GM03348 (cell line): ENCODE measurements at regions not wholly inside any gene's neighbourhood (a gene's known extent, or its start where the extent isn't known, plus 50 kb on each side); places are given as distances from the start of the nearest gene placed in this dataset.
"Not testable (repeated sequence)": the region's sequence is repeated elsewhere in the genome, so short reads cannot be mapped to it uniquely, and the experiment has no call there.

Experiments used
- DNase-seq: peaks from one replicate; pipeline ENCODE4 v3.0.0; 2012; ENCODE audit warnings: low spot score

DNA sequence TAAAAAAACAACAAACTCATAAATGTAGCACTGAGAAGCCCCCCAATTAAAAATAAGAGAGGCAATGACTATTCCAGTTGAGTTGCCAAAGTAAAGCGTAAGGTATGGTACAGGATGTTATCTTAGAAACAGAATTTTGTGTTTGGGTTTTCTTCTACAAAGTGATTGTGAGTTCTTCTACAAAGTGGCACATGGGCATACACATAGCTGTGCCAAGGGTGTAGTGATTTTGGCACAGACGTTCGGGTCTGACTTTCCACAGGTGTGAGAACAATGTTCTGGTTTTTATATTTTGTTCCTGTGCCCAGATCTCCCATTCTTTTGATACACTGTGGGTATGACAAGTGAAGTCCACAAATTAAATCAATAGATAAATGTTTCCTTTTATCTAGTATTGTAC, 190.1 kb upstream of the CSNK1A1L start:
- no peak for DNase-seq

DNA sequence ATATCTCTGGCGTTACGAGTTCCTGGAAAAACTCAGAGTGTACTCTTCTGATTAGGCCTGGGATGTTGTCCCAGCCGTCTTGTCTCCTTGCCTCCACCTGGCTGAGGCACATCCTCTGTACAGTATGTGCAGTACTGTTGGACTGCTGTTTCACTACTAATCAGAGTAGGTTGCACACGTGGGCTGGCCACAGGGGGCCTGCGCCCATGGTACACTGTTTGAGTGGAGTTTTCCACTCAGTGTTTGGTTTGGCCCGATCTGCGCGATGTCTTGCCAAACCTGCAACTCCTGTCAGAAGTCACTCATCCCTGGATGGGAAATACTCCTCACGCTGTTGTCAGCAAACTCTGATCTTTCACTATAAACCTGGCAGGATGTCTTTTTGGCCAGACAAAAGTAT, 189.6 kb upstream of the CSNK1A1L start:
- no peak for DNase-seq

DNA sequence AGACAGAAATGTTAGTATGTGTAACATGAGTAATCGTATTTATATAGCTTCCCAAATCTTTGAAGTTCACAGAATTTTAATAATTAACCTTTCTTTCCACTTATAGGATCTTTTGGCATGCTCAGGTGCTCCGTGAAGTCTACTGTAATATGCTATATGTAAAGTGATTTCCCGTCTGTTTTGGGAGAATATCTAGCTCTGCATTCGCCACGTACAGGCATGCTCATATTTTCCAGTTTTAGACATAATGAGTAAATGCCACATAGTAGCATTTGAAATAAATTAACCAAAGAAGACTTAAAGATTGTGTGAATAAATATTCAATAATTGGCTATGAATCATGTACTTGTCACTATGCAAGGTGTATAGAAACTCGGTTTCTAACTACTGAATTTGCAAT, 189.0 kb upstream of the CSNK1A1L start:
- DNase-seq = no peak

GRCh38 chr13:37293295-37293694, 187.8 kb upstream of the CSNK1A1L start:
- DNase-seq = no peak

GRCh38 chr13:37290716-37291505, 185.4 kb upstream of the CSNK1A1L start:
- no peak for DNase-seq

- DNase-seq = no peak
Observed at GRCh38 chr13:37289212-37289935, 183.9 kb upstream of the CSNK1A1L start.

DNA sequence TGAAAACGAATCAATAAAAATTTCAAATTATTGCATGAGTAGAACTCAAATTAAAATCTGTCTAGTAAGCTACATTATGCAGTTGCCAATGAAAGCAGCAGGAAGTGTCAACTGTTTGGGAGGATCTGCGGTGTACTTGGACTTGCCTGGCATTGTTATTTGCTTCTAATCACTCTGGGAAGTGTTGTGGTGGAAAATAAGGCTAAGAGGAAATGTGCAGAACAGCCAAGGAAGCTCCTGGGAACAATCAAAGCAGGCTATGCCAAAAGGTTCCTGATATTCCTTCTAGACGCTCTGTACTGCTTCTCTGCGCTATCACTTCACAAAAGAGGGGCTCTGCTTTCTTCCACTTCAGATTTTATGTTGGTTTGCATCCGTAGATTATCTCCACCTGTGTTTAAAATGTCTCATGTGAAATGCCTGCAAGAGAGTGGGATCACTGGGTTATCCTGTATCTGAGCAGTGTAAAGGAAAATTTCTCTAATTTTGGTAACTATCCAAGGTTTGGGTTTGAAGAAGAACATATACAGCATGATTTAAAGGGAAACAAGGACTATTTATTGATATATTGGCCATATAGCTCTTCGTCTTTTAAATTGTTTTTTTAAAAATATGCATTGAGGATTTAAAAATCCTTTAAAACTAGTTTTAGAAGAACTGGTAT, 182.7 kb upstream of the CSNK1A1L start:
- DNase-seq = no peak

GRCh38 chr13:37280231-37280630, 174.8 kb upstream of the CSNK1A1L start:
- DNase-seq = not testable (repeated sequence)

DNA sequence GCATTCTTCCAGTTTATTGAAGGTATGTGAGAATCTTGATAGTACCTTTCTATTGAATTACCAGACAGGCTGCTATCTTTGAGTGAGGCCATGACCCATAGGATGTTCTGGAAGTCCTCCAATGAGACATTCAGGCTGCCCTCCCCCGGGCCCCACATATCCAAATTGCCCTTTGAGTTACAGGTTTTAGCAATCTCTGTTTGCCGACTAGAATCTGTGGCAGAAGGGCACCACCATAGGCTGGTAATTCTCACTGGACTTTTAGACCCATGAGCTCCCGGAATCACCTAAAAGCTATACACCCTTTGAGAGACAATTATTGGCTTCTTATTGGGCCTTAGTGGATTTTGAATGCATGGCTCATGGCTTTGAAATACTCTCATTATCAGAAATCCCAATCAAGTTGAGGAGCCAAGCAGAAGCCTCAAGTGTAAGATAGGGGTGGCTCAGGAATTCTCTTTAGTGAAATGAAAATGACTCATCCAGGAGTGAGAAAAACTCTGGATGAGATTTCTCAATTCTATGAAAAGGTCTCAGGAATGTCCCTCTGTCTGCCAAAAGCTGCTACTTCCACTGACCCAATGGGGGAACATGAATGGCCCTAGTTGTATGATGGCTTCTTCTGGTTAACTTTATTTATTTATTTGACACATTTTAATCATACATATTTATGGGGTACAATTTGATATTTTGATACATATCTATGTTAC, 172.1 kb upstream of the CSNK1A1L start:
- DNase-seq = peak; percentile 68

- no peak for DNase-seq
Observed at GRCh38 chr13:37277007-37277406, 171.5 kb upstream of the CSNK1A1L start.

- no peak for DNase-seq
Observed at GRCh38 chr13:37274569-37275497, 169.4 kb upstream of the CSNK1A1L start.

DNA sequence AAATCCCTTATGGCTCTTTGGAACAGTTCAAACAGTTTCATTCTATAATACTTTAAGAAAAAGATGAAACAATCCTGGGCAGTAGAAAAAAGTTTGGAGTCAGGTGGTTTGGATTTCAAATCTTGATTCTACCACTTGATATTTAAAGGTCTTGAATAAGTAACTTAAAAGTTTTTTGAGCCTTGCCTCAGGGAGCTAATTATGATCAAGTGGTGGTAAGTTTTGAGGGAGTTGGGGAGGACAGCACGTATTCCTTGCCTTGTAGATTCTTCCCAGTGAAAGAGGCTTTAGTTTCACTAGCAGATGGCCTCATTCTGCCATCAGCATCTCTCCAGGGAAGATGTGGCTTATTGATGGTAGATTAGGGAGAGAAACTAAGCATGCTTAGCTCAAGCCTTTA, 168.4 kb upstream of the CSNK1A1L start:
- no peak for DNase-seq

DNA sequence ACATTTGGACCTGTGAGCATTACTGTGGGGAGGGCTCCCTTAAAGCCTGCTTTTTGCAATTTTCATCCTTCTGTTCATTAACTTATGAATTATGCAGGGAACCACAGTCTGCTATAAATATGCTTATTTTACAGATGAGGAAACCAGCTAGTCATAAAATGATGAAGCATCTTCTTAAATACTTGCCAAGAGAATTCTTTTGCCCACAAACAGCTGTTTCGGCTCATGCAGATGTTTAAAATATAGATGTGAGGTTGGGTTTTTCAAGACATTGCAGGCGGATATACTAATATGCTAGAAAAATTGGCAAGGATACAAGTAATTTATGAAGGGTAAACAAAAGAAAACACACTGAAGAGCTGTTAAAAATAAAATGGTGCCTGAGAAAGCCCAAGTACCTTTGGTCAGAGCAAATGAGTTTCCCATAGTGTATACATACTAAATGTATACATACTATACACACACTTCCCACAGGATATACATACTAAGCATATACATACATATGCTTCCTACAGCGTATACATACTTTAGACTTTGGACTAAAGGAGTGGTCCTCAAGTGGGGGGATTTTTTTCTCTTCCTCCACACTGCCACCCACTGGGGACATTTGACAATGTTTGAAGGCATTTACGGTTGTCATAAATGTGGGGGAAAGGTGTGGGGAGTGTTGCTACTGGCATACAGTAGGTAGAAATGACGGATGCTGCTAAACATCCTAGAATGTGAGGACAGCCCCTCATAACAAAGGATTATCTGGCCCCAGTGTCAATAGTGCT, 164.9 kb upstream of the CSNK1A1L start:
- no peak for DNase-seq

GRCh38 chr13:37263871-37264270, 158.4 kb upstream of the CSNK1A1L start:
- no peak for DNase-seq

DNA sequence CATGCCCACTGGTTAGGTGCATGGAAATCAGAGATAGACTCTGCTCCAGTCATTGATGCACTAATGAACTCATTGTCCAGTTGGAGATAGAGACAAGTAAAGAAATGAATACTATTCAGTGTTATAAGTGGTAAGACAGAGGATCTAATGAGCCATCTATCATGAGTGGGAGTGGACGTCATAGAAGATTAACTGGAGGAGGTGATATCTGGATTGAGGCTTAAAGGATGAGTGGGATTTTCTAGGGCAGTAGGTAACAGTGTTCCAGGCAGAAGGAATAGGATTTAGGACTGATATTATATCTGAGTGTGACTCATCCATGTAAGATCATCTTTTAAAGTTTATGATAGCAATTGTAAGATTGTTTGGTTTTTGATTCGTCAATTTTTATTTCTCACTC, 152.2 kb upstream of the CSNK1A1L start:
- DNase-seq = no peak

- DNase-seq = no peak
Observed at GRCh38 chr13:37257051-37257450, 151.6 kb upstream of the CSNK1A1L start.

GRCh38 chr13:37241786-37242185, 136.3 kb upstream of the CSNK1A1L start:
- DNase-seq = no peak

DNA sequence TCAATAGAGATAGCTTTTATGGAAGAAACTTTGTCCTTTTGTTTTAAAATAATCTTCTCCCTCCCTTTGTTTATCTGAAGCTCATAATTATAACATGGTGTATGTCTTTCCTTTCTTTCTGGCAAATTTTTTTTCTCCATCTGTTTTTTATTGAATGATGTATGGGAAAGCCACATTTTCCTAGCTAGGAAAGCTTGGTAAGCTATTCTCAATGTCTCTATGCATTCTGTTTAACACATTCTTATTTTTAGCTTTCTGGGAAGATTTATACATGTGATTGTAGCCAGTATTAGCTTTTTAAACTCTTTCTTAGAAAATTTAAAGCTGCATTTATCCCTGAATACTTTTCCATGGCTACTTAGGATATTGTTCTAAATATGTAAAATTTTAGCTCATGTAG, 124.9 kb upstream of the CSNK1A1L start:
- no peak for DNase-seq

DNA sequence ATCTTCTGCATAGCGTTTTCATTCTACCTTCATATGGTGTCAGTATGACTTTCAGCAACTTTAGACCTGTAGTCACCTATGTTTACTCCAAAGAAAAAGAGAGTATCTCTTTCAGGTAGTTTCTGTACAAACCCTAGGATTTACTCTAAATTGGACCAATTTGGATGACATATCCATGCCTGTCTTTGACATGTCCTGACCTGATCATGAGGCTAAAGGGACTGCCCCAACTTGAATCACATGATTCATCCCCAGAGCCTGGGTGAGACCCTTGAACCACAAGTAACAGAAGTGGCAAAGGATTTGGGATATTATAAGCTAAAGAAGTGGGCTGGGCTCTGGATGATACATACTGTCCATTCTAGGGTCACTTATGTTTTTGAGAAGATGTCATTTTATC, 124.5 kb upstream of the CSNK1A1L start:
- DNase-seq = no peak

DNA sequence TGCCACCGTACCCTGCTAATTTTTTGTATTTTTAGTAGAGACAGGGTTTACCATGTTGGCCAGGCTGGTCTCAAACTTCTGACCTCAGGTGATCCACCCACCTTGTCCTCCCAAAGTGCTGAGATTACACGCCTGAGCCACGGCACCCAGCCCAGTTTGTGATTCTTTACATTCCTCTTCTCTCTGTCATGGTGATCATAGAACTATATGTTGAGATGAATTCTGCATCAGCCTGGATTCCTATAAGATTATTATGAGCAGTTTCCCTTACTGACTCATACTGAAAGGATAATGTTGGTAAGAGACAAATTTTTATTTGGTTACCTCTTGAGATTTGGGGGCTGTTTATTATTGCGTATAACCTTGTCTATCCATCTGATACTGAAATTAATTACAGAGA, 121.5 kb upstream of the CSNK1A1L start:
- DNase-seq = no peak
